MM.1S (cell line): ENCODE measurements at regions not wholly inside any gene's neighbourhood (a gene's known extent, or its start where the extent isn't known, plus 50 kb on each side); places are given as distances from the start of the nearest gene placed in this dataset.

Experiments
- DNase-seq: peaks from one replicate; pipeline ENCODE4 v3.0.0-alpha.2; 2015
- H2AFZ ChIP-seq: fragments of 300-600 bp; sonication (generic); 2 replicates; pipeline ENCODE4 v1.6.0; 2016; ENCODE audit warnings: antibody characterized with exemption, low read length
- H3F3A ChIP-seq: fragments of 300-600 bp; sonication (generic); 2 replicates; pipeline ENCODE4 v1.6.1; 2016; ENCODE audit warnings: mild to moderate bottlenecking, antibody characterized with exemption, low read length, moderate library complexity, mixed read lengths; ENCODE audit not compliant: insufficient read depth
- H3K27ac ChIP-seq: fragments of 300-600 bp; sonication (generic); 2 replicates; pipeline ENCODE4 v1.5.1; 2016; ENCODE audit warnings: mild to moderate bottlenecking, low read length
- H3K27me3 ChIP-seq: fragments of 300-600 bp; sonication (generic); replicated peaks from 2 replicates; pipeline ENCODE4 v1.6.0; 2016; ENCODE audit warnings: low read length; ENCODE audit not compliant: insufficient read depth
- H3K36me3 ChIP-seq: fragments of 300-600 bp; sonication (generic); replicated peaks from 2 replicates; pipeline ENCODE4 v1.6.1; 2016; ENCODE audit warnings: mild to moderate bottlenecking, low read length, mixed read lengths; ENCODE audit not compliant: insufficient read depth
- H3K4me1 ChIP-seq: fragments of 300-600 bp; sonication (generic); 2 replicates; pipeline ENCODE4 v1.6.1; 2016; ENCODE audit warnings: low read length, mixed read lengths
- H3K4me2 ChIP-seq: fragments of 300-600 bp; sonication (generic); 2 replicates; pipeline ENCODE4 v1.6.0; 2016; ENCODE audit warnings: low read depth, low read length
- H3K4me3 ChIP-seq: fragments of 300-600 bp; sonication (generic); 2 replicates; pipeline ENCODE4 v1.5.1; 2016; ENCODE audit warnings: low read length, mixed read lengths
- H3K79me2 ChIP-seq: fragments of 300-600 bp; sonication (generic); 2 replicates; pipeline ENCODE4 v1.6.1; 2016; ENCODE audit warnings: mixed run types, low read length, mixed read lengths
- H3K9ac ChIP-seq: fragments of 300-600 bp; sonication (generic); 2 replicates; pipeline ENCODE4 v1.6.1; 2016; ENCODE audit warnings: low read length, mixed read lengths
- H3K9me2 ChIP-seq: fragments of 300-600 bp; sonication (generic); replicated peaks from 2 replicates; pipeline ENCODE4 v1.6.1; 2016; ENCODE audit warnings: mild to moderate bottlenecking, low read length, mixed read lengths; ENCODE audit not compliant: insufficient read depth
- H3K9me3 ChIP-seq: fragments of 300-600 bp; sonication (generic); replicated peaks from 2 replicates; pipeline ENCODE4 v1.6.1; 2016; ENCODE audit warnings: mild to moderate bottlenecking, low read length, mixed read lengths; ENCODE audit not compliant: insufficient read depth
- H4K20me1 ChIP-seq: fragments of 300-600 bp; sonication (generic); 2 replicates; pipeline ENCODE4 v1.6.1; 2016; ENCODE audit warnings: mild to moderate bottlenecking, low read length, moderate library complexity, mixed read lengths; ENCODE audit not compliant: insufficient read depth
- CTCF ChIP-seq: fragments of 300-600 bp; sonication (generic); IDR thresholded peaks from 2 replicates; pipeline ENCODE4 v1.5.1; 2016; ENCODE audit warnings: antibody characterized with exemption, low read length, mixed read lengths
- EZH2 ChIP-seq: fragments of 300-600 bp; sonication (generic); optimal IDR thresholded peaks from 2 replicates; pipeline ENCODE3; 2017; ENCODE audit warnings: low read depth, mild to moderate bottlenecking, antibody characterized with exemption, low read length, mixed read lengths
- EZH2phosphoT487 ChIP-seq: fragments of 300-600 bp; sonication (generic); IDR thresholded peaks from 2 replicates; pipeline ENCODE4 v1.6.1; 2018; ENCODE audit warnings: antibody characterized with exemption, low read length

DNA sequence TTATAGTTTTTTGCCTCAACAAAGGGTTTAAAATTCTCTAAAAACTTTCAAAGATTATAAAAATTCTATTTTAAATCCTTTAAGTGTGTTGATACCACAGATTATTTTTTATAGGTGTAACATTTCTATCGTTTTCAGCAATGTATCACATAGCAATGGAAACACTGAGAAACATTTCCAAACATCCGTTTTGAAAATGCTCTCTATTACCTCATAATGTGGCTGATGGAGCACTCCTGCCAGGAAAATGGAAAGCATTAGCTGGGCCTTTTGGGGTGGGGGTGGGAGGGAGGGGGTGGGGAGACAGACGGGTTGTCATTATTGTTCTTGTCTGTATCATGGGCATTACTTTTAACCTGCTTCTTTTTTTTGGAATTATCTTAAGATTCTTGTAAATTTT is 516.5 kb downstream of the ACTL7B start:
- no peak overlapping the region for H3K9ac ChIP-seq
- no peaks in the 10 kb centered on the region; the same call in 1 of the 2 replicates for H3K36me3 ChIP-seq
- H3F3A ChIP-seq: no peaks in the 10 kb centered on the region
- TF ChIP-seq EZH2 (no peak), CTCF (no peak), EZH2phosphoT487 (no peak)
- H3K4me3 ChIP-seq: no peak overlapping the region
- no peak overlapping the region for H3K4me2 ChIP-seq
- H3K4me1 ChIP-seq: no peaks in the 10 kb centered on the region
- H3K79me2 ChIP-seq: no peaks in the 10 kb centered on the region
- H2AFZ ChIP-seq: no peak overlapping the region
- no peaks in the 10 kb centered on the region for H3K27me3 ChIP-seq
- H3K9me3 ChIP-seq: no peaks in the 10 kb centered on the region
- H3K27ac ChIP-seq: no peak overlapping the region
- no peaks in the 10 kb centered on the region for H4K20me1 ChIP-seq
- no peaks in the 10 kb centered on the region for H3K9me2 ChIP-seq
- no peak for DNase-seq

- no peak overlapping the region for H2AFZ ChIP-seq
- no peaks in the 10 kb centered on the region for H3K9me2 ChIP-seq
- H3F3A ChIP-seq: no peaks in the 10 kb centered on the region
- H3K9ac ChIP-seq: no peak overlapping the region
- H3K27ac ChIP-seq: no peak overlapping the region
- H3K79me2 ChIP-seq: no peaks in the 10 kb centered on the region
- TF ChIP-seq EZH2: no peak
- TF ChIP-seq EZH2phosphoT487: no peak
- TF ChIP-seq CTCF: no peak
- H3K9me3 ChIP-seq: no peaks in the 10 kb centered on the region
- no peaks in the 10 kb centered on the region for H3K27me3 ChIP-seq
- H3K36me3 ChIP-seq: no peaks in the 10 kb centered on the region
- no peak overlapping the region for H3K4me2 ChIP-seq
- no peak for DNase-seq
- no peaks in the 10 kb centered on the region for H3K4me1 ChIP-seq
- H3K4me3 ChIP-seq: no peak overlapping the region
- no peaks in the 10 kb centered on the region for H4K20me1 ChIP-seq
Observed at GRCh38 chr9:108336575-108336974, 519.2 kb downstream of the ACTL7B start.

- Histone ChIP-seq H3K4me3 (no peak overlapping the region), H3K79me2 (no peaks in the 10 kb centered on the region), H3K27me3 (no peaks in the 10 kb centered on the region), H3K4me2 (no peak overlapping the region), H3K9me2 (no peaks in the 10 kb centered on the region), H2AFZ (no peak overlapping the region), H3K9ac (no peak overlapping the region), H4K20me1 (no peaks in the 10 kb centered on the region), H3F3A (no peaks in the 10 kb centered on the region), H3K4me1 (no peaks in the 10 kb centered on the region), H3K36me3 (no peaks in the 10 kb centered on the region), H3K9me3 (no peaks in the 10 kb centered on the region), H3K27ac (no peak overlapping the region)
- DNase-seq: no peak
- TF ChIP-seq CTCF: no peak
- no peak for TF ChIP-seq EZH2
- TF ChIP-seq EZH2phosphoT487: no peak
Observed at GRCh38 chr9:108333530-108333983, 522.2 kb downstream of the ACTL7B start.
